Vagina (tissue), 2 donors: ENCODE measurements at regions not wholly inside any gene's neighbourhood (a gene's known extent, or its start where the extent isn't known, plus 50 kb on each side); places are given as distances from the start of the nearest gene placed in this dataset.

Experiments used
- CTCF ChIP-seq, 3 experiments: fragments of 450-650 bp in 2 of 3; fragments of 200-600 bp in 1 of 3; sonication (generic) in 1 of 3; IDR thresholded peaks; one replicate each; pipeline ENCODE4 v1.5.1; 2017 to 2019; ENCODE audit warnings: antibody characterized with exemption in 3 of 3, mild to moderate bottlenecking in 2 of 3, moderate library complexity in 2 of 3
- POLR2A ChIP-seq, 2 donors: fragments of 450-650 bp; IDR thresholded peaks; one replicate each; pipeline ENCODE4 v1.6.1; 2017; ENCODE audit warnings: antibody characterized with exemption in 2 of 2, mild to moderate bottlenecking in 2 of 2, moderate library complexity in 2 of 2
- POLR2AphosphoS5 ChIP-seq, 2 donors: sonication (generic); formaldehyde crosslinking; IDR thresholded peaks; one replicate each; pipeline ENCODE4 v1.9.0; 2017; ENCODE audit warnings: antibody characterized with exemption in 2 of 2, mild to moderate bottlenecking in 2 of 2, low read depth in 1 of 2; ENCODE audit not compliant: insufficient read depth in 1 of 2

GRCh38 chr13:56102641-56103040 lies 1038.1 kb upstream of the PRR20A start:
- TF ChIP-seq CTCF (IDR thresholded peaks at IDR 0.05) (no peak), POLR2A (IDR thresholded peaks at IDR 0.05) (no peak), POLR2AphosphoS5 (IDR thresholded peaks at IDR 0.05; ENCODE audit: insufficient read depth in 1 of 2, low read depth in 1 of 2) (no peak)
